HG03159 (cell line): ENCODE measurements at regions not wholly inside any gene's neighbourhood (a gene's known extent, or its start where the extent isn't known, plus 50 kb on each side); places are given as distances from the start of the nearest gene placed in this dataset.
"Not testable (repeated sequence)": the region's sequence is repeated elsewhere in the genome, so short reads cannot be mapped to it uniquely, and the experiment has no call there.

Experiments used
- ATAC-seq: cut with Tn5 transposase; IDR thresholded peaks from one replicate; pipeline ENCODE4 v1.9.1; 2021; ENCODE audit warnings: mild to moderate bottlenecking, moderate library complexity; ENCODE audit not compliant: unreplicated experiment

- not testable (repeated sequence) for ATAC-seq
These were observed 381.8 kb upstream of the MIS18BP1 start for GRCh38 chr14:45634651-45635441.

- no peak for ATAC-seq
These were observed 380.4 kb upstream of the MIS18BP1 start for GRCh38 chr14:45633220-45633984.

GRCh38 chr14:45621731-45622130 is 368.7 kb upstream of the MIS18BP1 start:
- no peak for ATAC-seq

- ATAC-seq = no peak
These were observed 366.8 kb upstream of the MIS18BP1 start for GRCh38 chr14:45619831-45620230.

- no peak for ATAC-seq
These were observed 357.3 kb upstream of the MIS18BP1 start for GRCh38 chr14:45610318-45610717.

- no peak for ATAC-seq
These were observed 334.1 kb upstream of the MIS18BP1 start for GRCh38 chr14:45587142-45587541.

GRCh38 chr14:45559626-45560025 is 306.6 kb upstream of the MIS18BP1 start:
- no peak for ATAC-seq

GRCh38 chr14:45558183-45558582 is 305.2 kb upstream of the MIS18BP1 start:
- ATAC-seq = no peak

GRCh38 chr14:45553981-45554380 is 301.0 kb upstream of the MIS18BP1 start:
- no peak for ATAC-seq

- not testable (repeated sequence) for ATAC-seq
These were observed 298.3 kb upstream of the MIS18BP1 start for GRCh38 chr14:45551240-45551820.

GRCh38 chr14:45531022-45531421 is 278.0 kb upstream of the MIS18BP1 start:
- no peak for ATAC-seq

GRCh38 chr14:45526715-45527549 is 273.9 kb upstream of the MIS18BP1 start:
- ATAC-seq = peak; percentile 88

- ATAC-seq = no peak
These were observed 266.8 kb upstream of the MIS18BP1 start for GRCh38 chr14:45519766-45520165.

GRCh38 chr14:45492876-45493275 is 239.9 kb upstream of the MIS18BP1 start:
- no peak for ATAC-seq

GRCh38 chr14:45491914-45492313 is 238.9 kb upstream of the MIS18BP1 start:
- no peak for ATAC-seq

- no peak for ATAC-seq
These were observed 233.6 kb upstream of the MIS18BP1 start for GRCh38 chr14:45486599-45486998.

- no peak for ATAC-seq
These were observed 214.0 kb upstream of the MIS18BP1 start for GRCh38 chr14:45467023-45467422.

- ATAC-seq = no peak
These were observed 181.2 kb upstream of the MIS18BP1 start for GRCh38 chr14:45434221-45434620.

GRCh38 chr14:45426685-45427282 is 173.8 kb upstream of the MIS18BP1 start:
- ATAC-seq = peak; percentile 85

GRCh38 chr14:45406942-45407341 is 153.9 kb upstream of the MIS18BP1 start:
- no peak for ATAC-seq
